Tibial nerve (tissue), 4 donors: ENCODE measurements at regions not wholly inside any gene's neighbourhood (a gene's known extent, or its start where the extent isn't known, plus 50 kb on each side); places are given as distances from the start of the nearest gene placed in this dataset.

ENCODE experiments used
- DNase-seq, 2 donors: peaks; one replicate each; pipeline ENCODE4 v3.0.0-alpha.2; 2019; ENCODE audit warnings: low spot score in 2 of 2
- H3K27ac ChIP-seq, 4 donors: fragments of 200-600 bp; sonication (generic) in 3 of 4; one replicate each; pipeline ENCODE4 v1.5.1; 2017 to 2019; ENCODE audit warnings: mild to moderate bottlenecking in 1 of 4
- H3K27me3 ChIP-seq, 2 donors: fragments of 200-600 bp; sonication (generic) in 1 of 2; one replicate each; pipeline versions ENCODE4 v1.5.1 to v1.6.0; 2017 to 2019
- H3K36me3 ChIP-seq, 3 donors: fragments of 200-600 bp; sonication (generic); one replicate each; pipeline ENCODE4 v1.5.1; 2018 to 2019
- H3K4me1 ChIP-seq, 4 donors: fragments of 200-600 bp; sonication (generic) in 3 of 4; one replicate each; pipeline ENCODE4 v1.5.1; 2017 to 2019
- H3K4me3 ChIP-seq, 4 donors: fragments of 200-600 bp; sonication (generic) in 3 of 4; one replicate each; pipeline ENCODE4 v1.5.1; 2017 to 2019; ENCODE audit warnings: mild to moderate bottlenecking in 1 of 4, moderate library complexity in 1 of 4
- H3K9me3 ChIP-seq, 4 donors: fragments of 200-600 bp; sonication (generic) in 3 of 4; one replicate each; pipeline ENCODE4 v1.5.1; 2017 to 2019
- CTCF ChIP-seq, 5 experiments: fragments of 200-600 bp in 3 of 5; fragments of 450-650 bp in 2 of 5; sonication (generic) in 3 of 5; IDR thresholded peaks; one replicate each; pipeline ENCODE4 v1.5.1; 2016 to 2019; ENCODE audit warnings: antibody characterized with exemption in 5 of 5, mild to moderate bottlenecking in 3 of 5, moderate library complexity in 2 of 5
- EP300 ChIP-seq, 2 donors: sonication (generic); formaldehyde crosslinking; IDR thresholded peaks; one replicate each; pipeline ENCODE4 v1.6.1; 2017; ENCODE audit warnings: antibody characterized with exemption in 2 of 2, mild to moderate bottlenecking in 1 of 2
- POLR2A ChIP-seq, 2 donors: fragments of 450-650 bp; IDR thresholded peaks; one replicate each; pipeline ENCODE4 v1.6.1; 2017; ENCODE audit warnings: antibody characterized with exemption in 2 of 2, mild to moderate bottlenecking in 2 of 2, moderate library complexity in 2 of 2
- WGBS, 2 donors: methylation state at CpG; one replicate each; pipeline ENCODE4 v1.1.5; 2018; 5-methylcytosine and 5-hydroxymethylcytosine counted together

DNA sequence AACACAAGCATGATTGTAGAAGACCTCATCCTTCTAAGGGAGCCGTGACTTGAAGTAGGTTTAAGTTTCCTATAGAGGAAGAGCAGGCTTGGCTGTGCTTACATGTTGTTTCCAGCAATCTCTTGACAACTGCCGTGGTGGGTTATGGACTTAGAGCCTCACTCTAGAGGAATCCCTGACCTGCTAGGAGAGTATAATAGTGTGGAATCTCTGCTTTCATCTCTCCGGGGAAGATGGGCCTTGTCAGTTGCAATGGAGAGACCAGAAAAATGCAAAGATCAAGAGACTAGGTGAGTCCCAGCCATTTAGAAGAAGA lies 137.6 kb downstream of the MIS18A start:
- Histone ChIP-seq H3K27ac (no peak overlapping the region), H3K9me3 (peaks cover 0 to 11% (median 0%) of the 10 kb centered on the region in 4 donors), H3K27me3 (no peaks in the 10 kb centered on the region), H3K4me1 (peaks cover 0 to 21% (median 0%) of the 10 kb centered on the region in 4 donors), H3K36me3 (no peaks in the 10 kb centered on the region), H3K4me3 (no peak overlapping the region)
- no peak for TF ChIP-seq EP300 (IDR thresholded peaks at IDR 0.05)
- no peak for TF ChIP-seq POLR2A (IDR thresholded peaks at IDR 0.05)
- no peak for TF ChIP-seq CTCF (IDR thresholded peaks at IDR 0.05)
- 58 to 62% methylated on average over 3 of the region's 3 CpGs for WGBS, 2 donors
- no peak for DNase-seq

DNA sequence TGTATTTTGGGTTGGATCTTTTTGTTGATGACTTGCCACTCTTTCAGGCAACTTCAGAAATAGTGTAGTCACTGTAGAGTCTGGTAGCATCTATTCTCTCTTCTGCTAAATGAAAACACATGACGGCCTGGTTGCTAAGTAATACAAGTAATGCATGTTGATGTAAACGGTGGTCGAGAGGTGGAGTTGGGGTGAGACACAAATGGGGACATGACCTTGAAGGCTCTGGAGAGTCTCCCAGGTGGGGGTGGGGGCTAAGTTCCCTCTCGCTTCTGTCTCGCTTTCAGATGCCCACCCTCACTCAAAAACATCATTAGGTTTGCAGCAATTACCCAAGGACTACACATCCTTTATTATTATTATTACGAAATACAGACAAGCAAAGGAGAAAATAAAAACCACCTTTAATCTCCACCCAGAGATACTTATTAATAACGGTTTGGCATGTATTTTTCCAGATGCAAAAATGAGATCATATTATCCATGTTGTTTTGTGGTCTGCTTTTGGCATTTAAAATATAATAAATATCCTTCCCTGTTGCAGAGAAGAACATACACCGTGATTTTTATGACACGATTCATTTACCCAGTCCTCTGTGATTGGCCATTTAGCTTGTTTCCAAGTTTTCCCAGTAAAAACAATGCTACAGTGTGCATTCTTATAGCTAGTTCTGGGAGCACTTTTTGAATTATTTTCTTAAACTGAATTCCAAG lies 138.1 kb downstream of the MIS18A start:
- Histone ChIP-seq H3K9me3 (peaks cover 0 to 11% (median 0%) of the 10 kb centered on the region in 4 donors), H3K4me1 (peaks cover 0 to 26% (median 0%) of the 10 kb centered on the region in 4 donors), H3K4me3 (no peak overlapping the region), H3K27me3 (no peaks in the 10 kb centered on the region), H3K27ac (no peak overlapping the region), H3K36me3 (no peaks in the 10 kb centered on the region)
- TF ChIP-seq CTCF (IDR thresholded peaks at IDR 0.05) (no peak), EP300 (IDR thresholded peaks at IDR 0.05) (no peak), POLR2A (IDR thresholded peaks at IDR 0.05) (no peak)
- DNase-seq: no peak
- 51 to 57% methylated on average over 9 of the region's 9 CpGs for WGBS, 2 donors

DNA sequence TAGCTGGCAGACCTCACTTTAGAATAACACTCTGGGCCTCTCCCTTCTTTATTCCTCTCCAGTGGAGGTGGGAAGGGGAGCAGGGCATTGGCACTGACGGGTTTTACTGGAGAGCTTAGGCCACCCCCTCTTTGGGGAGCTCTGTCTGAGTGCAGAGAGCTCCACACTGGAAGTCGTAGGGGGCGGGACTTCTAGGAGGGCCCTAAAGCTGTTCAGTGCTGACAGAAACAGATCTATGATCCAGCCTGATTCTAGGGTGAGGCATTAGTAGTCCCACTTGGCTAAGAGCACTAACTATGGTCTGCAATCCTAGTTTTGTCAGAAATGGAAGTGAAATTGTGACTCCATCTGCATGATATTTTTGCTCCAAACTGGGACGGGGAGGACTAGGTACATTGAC lies 138.7 kb downstream of the MIS18A start:
- H3K36me3 ChIP-seq: no peaks in the 10 kb centered on the region
- TF ChIP-seq EP300 (IDR thresholded peaks at IDR 0.05) (no peak), CTCF (IDR thresholded peaks at IDR 0.05) (no peak), POLR2A (IDR thresholded peaks at IDR 0.05) (no peak)
- peaks cover 0 to 31% (median under 1%) of the 10 kb centered on the region in 4 donors for H3K4me1 ChIP-seq
- DNase-seq: no peak
- H3K27me3 ChIP-seq: no peaks in the 10 kb centered on the region
- H3K27ac ChIP-seq: no peak overlapping the region
- peaks cover 0 to 11% (median 0%) of the 10 kb centered on the region in 4 donors for H3K9me3 ChIP-seq
- no peak overlapping the region for H3K4me3 ChIP-seq
- 77 to 84% methylated on average over 4 of the region's 4 CpGs for WGBS, 2 donors

DNA sequence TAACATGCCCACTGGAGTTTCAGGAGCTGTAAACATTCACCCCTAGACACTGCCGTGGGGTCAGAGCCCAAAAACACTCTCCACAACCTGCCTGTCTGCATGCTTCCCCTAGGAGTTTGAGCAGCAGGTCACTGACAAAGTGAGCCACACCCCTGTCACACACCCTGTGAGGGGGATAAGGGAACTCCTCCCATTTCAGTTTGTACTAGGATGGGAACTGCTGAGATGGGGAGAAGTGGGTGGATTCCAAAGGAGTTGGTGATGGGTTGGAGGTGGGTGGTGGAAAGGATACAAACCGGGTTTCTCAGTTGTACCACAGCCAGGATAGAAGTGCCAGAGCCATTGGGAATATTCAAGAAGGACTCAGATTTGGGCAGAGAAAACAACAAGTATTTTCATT lies 140.2 kb downstream of the MIS18A start:
- 50 to 53% methylated on average over 2 of the region's 2 CpGs for WGBS, 2 donors
- DNase-seq: no peak
- H3K36me3 ChIP-seq: no peaks in the 10 kb centered on the region
- peaks cover 0 to 32% (median 3%) of the 10 kb centered on the region in 4 donors for H3K4me1 ChIP-seq
- H3K27me3 ChIP-seq: no peaks in the 10 kb centered on the region
- H3K9me3 ChIP-seq: peaks cover 0 to 11% (median 0%) of the 10 kb centered on the region in 4 donors
- no peak overlapping the region for H3K4me3 ChIP-seq
- no peak overlapping the region for H3K27ac ChIP-seq
- TF ChIP-seq POLR2A (IDR thresholded peaks at IDR 0.05) (no peak), CTCF (IDR thresholded peaks at IDR 0.05) (no peak), EP300 (IDR thresholded peaks at IDR 0.05) (no peak)

DNA sequence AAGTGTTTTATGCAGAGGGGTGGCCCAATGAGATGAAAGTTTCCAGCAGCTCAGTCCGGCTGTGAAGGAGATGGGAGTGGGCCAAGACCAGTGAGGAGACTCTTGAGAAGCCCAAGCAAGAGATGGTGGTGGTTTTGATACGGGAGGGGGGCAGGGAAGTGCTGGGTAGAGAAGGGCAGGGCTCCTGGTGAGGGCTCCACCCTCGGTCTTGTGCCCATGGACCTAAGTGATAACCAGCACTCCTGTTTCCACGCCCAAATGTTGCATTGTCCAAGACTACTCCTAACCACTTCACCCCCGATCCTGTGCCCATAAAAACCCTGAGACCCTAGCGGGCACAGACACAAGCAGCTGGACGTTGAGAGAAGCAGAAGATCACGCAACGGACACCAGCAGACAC lies 140.9 kb downstream of the MIS18A start:
- TF ChIP-seq POLR2A (IDR thresholded peaks at IDR 0.05) (no peak), EP300 (IDR thresholded peaks at IDR 0.05) (no peak), CTCF (IDR thresholded peaks at IDR 0.05) (no peak)
- H3K4me3 ChIP-seq: no peak overlapping the region
- no peaks in the 10 kb centered on the region for H3K27me3 ChIP-seq
- no peak for DNase-seq
- peaks cover 0 to 11% (median 0%) of the 10 kb centered on the region in 4 donors for H3K9me3 ChIP-seq
- peaks cover 0 to 25% (median 3%) of the 10 kb centered on the region in 4 donors for H3K4me1 ChIP-seq
- 90 to 95% methylated on average over 9 of the region's 9 CpGs for WGBS, 2 donors
- no peaks in the 10 kb centered on the region for H3K36me3 ChIP-seq
- H3K27ac ChIP-seq: no peak overlapping the region
